ENCODE measurements at regions not wholly inside any gene's neighbourhood (a gene's known extent, or its start where the extent isn't known, plus 50 kb on each side); places are given as distances from the start of the nearest gene placed in this dataset.

GRCh38 chr5:13331585-13331984, 612.9 kb downstream of the DNAH5 start:
- Histone ChIP-seq H3K27me3 (ENCODE audit: low read depth) (no peaks in the 10 kb centered on the region), H3K9me3 (replicated peaks) (peaks cover 26% of the 10 kb centered on the region), H3K36me3 (no peaks in the 10 kb centered on the region), H3K27ac (replicated peaks) (no peak overlapping the region), H3K4me1 (no peaks in the 10 kb centered on the region), H3K4me3 (no peak overlapping the region)
- no peak for TF ChIP-seq CTCF (IDR thresholded peaks at IDR 0.05; ENCODE audit: borderline replicate concordance)
- intact Hi-C loops (cut with micrococcal nuclease) = no loop called here
- no peak for DNase-seq

- DNase-seq = no peak
- TF ChIP-seq CTCF (IDR thresholded peaks at IDR 0.05; ENCODE audit: borderline replicate concordance) = no peak
- Histone ChIP-seq H3K4me1 (no peaks in the 10 kb centered on the region), H3K4me3 (no peak overlapping the region), H3K9me3 (replicated peaks) (peaks cover 11% of the 10 kb centered on the region), H3K36me3 (no peaks in the 10 kb centered on the region), H3K27ac (replicated peaks) (no peak overlapping the region), H3K27me3 (ENCODE audit: low read depth) (no peaks in the 10 kb centered on the region)
- intact Hi-C loops (cut with micrococcal nuclease) = no loop called here
Observed at GRCh38 chr5:13328316-13328715, 616.2 kb downstream of the DNAH5 start.

GRCh38 chr5:13325765-13326164, 618.7 kb downstream of the DNAH5 start:
- H3K4me1 ChIP-seq = no peaks in the 10 kb centered on the region

GRCh38 chr5:13322769-13323168, 621.7 kb downstream of the DNAH5 start:
- H3K9me3 ChIP-seq (replicated peaks) = peaks cover 24% of the 10 kb centered on the region
- no peak for DNase-seq
- no peak overlapping the region for H3K4me3 ChIP-seq
- H3K27ac ChIP-seq (replicated peaks) = no peak overlapping the region
- no peaks in the 10 kb centered on the region for H3K27me3 ChIP-seq (ENCODE audit: low read depth)
- intact Hi-C loops (cut with micrococcal nuclease) = no loop called here
- no peaks in the 10 kb centered on the region for H3K36me3 ChIP-seq
- no peaks in the 10 kb centered on the region for H3K4me1 ChIP-seq
- no peak for TF ChIP-seq CTCF (IDR thresholded peaks at IDR 0.05; ENCODE audit: borderline replicate concordance)

More at GRCh38 chr5:13325765-13326164, 618.7 kb downstream of the DNAH5 start:
- Histone ChIP-seq H3K27ac (replicated peaks) (no peak overlapping the region), H3K36me3 (no peaks in the 10 kb centered on the region), H3K9me3 (replicated peaks) (peaks cover 2% of the 10 kb centered on the region), H3K27me3 (ENCODE audit: low read depth) (no peaks in the 10 kb centered on the region), H3K4me3 (no peak overlapping the region)
- no peak for DNase-seq
- TF ChIP-seq CTCF (IDR thresholded peaks at IDR 0.05; ENCODE audit: borderline replicate concordance) = no peak
- intact Hi-C loops (cut with micrococcal nuclease) = no loop called here

GRCh38 chr5:13317654-13318053, 626.8 kb downstream of the DNAH5 start:
- Histone ChIP-seq H3K27me3 (ENCODE audit: low read depth) (no peaks in the 10 kb centered on the region), H3K4me1 (no peaks in the 10 kb centered on the region), H3K9me3 (replicated peaks) (peaks cover 33% of the 10 kb centered on the region), H3K4me3 (no peak overlapping the region), H3K36me3 (no peaks in the 10 kb centered on the region), H3K27ac (replicated peaks) (no peak overlapping the region)
- no peak for TF ChIP-seq CTCF (IDR thresholded peaks at IDR 0.05; ENCODE audit: borderline replicate concordance)
- no peak for DNase-seq
- intact Hi-C loops (cut with micrococcal nuclease) = no loop called here

GRCh38 chr5:13316176-13316575, 628.3 kb downstream of the DNAH5 start:
- intact Hi-C loops (cut with micrococcal nuclease) = no loop called here
- no peak for DNase-seq
- Histone ChIP-seq H3K9me3 (replicated peaks) (peaks cover 33% of the 10 kb centered on the region), H3K4me3 (no peak overlapping the region), H3K36me3 (no peaks in the 10 kb centered on the region), H3K27ac (replicated peaks) (no peak overlapping the region), H3K27me3 (ENCODE audit: low read depth) (no peaks in the 10 kb centered on the region), H3K4me1 (no peaks in the 10 kb centered on the region)
- no peak for TF ChIP-seq CTCF (IDR thresholded peaks at IDR 0.05; ENCODE audit: borderline replicate concordance)

All from left ventricle myocardium inferior (tissue), 1 donor.